MV-4-11 (cell line): ENCODE measurements at regions not wholly inside any gene's neighbourhood (a gene's known extent, or its start where the extent isn't known, plus 50 kb on each side); places are given as distances from the start of the nearest gene placed in this dataset.
A peak's percentile ranks its signal among the peaks of the same experiment; 100 is the strongest.
"Not testable (repeated sequence)": the region's sequence is repeated elsewhere in the genome, so short reads cannot be mapped to it uniquely, and the experiment has no call there.

Experiments used
- DNase-seq: peaks from one replicate; lab custom pipeline; 2025; lab: John Stamatoyannopoulos, UW

DNA sequence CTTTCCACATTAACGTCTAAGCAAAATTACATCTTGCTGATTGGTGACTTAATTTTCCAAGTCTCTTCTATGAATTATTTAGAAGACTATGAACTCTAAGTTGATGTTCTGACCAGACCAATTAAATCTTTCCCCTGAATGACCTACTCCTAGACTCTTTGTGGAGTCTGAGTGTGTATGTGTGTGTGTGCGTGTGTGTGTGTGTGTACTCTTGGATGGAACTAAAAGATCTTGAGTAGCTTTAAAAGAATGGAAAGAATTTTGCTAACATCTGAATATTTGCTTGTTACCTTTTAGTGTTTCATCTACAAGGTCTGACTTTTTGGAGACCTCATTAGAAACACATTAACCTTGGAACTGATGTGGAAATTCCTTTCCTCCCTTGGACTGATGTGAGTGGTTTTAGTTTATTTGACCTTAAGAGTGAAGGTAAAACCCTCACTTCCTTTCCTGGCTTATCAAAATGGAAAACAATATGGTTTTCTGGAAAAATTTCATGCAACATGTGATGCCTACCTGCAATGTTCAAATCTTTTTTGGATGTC lies 257.1 kb downstream of the GATA3 start:
- no peak for DNase-seq

DNA sequence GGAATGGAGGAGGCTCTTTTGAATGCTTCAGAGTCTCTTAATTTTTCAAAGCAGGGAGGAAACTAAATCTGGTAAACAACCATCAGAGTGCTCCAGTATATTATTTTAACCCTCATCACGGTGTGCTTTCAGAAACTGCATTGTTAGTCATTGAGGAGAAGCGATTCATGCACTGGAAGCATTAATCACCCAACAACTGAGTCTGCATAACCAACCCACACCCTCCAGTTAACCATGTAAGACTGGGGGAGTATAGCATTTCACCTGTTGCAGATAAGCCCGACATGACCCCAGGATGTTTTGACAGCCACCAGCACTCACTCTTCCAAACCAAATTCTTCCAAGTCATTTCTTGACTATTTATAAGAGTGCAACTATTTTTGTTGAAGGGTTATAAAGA lies 257.6 kb downstream of the GATA3 start:
- no peak for DNase-seq

DNA sequence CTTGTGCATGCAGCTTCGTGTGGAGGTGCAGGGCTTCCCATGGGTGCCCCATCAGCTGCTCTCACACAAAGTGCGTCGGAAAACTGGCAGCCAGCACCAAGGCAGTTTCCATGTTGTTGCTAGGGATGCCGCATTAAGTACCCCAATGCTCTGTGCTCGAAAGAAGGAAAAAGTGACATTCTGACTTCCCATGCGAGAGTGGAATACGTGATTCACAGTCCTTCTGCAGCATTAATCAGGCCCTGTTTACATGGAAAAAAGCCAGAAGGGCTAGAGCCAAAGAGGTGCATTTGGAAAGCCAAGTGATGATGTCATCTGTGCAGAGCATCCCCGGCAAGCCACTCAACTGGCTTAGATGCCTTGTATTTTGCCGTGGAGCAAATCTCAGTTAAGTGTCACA lies 258.3 kb downstream of the GATA3 start:
- DNase-seq = no peak

DNA sequence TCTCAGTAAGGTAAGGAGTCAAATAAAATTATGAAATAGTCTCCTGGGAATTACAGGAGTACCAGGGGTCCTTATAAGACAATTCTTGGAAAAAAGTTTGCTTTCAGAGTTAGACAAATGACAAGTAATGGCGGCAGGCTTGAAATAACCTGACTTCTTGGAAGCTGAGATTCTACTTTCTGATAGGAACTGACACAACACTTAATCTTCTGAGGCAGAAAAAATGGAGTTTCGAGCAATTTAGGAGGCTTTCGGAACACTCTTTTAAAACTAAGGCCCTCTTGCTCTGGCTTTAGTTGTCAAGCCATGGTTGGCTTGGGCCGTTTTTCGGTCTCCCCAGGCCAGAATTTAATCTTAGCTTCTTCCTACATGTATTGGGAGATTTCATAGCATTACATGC lies 260.0 kb downstream of the GATA3 start:
- no peak for DNase-seq

DNA sequence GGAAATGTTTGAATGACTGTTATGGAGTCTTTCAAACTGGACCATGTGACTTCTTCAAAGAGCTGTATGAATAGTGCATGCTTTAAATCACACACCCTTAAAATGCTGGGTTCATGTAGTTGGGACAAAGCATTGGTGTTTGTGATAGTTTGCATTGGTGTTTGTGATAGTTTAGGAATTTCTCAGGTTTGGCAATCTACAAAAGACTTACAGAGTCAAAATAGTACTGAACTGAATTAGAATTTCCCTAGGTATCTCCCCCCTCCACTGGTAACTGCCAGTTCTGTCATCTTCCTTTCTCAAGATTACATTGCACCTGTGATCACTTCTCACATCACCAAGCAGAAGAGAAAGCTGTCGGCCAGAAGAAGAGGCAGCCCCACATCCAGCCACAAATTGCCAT lies 261.1 kb downstream of the GATA3 start:
- DNase-seq = no peak

DNA sequence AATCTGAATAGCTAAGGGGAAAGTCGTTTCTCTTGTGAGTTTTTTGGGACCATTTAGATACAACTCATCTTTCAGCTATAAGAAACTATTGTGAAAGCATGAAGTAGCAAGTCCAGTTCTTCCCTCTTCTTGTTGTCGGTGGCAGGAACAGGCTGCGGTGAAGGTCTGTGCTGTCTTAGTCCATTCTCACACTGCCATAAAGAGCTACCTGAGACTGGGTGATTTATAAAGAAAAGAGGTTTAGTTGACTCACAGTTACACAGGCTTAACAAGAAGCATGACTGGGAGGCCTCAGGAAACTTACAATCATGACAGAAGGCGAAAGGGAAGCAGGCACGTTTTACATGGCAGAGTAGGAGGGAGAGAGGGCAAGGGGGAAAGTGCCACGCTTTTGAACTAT lies 261.8 kb downstream of the GATA3 start:
- no peak for DNase-seq

DNA sequence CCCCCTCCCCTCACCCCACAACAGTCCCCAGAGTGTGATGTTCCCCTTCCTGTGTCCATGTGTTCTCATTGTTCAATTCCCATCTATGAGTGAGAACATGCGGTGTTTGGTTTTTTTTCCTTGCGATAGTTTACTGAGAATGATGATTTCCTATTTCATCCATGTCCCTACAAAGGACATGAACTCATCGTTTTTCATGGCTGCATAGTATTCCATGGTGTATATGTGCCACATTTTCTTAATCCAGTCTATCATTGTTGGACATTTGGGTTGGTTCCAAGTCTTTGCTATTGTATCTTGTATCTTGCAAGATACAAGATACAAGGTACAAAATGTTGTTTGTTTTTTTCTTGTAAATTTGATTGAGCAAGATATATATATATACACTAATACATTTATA lies 263.9 kb downstream of the GATA3 start:
- DNase-seq = not testable (repeated sequence)

DNA sequence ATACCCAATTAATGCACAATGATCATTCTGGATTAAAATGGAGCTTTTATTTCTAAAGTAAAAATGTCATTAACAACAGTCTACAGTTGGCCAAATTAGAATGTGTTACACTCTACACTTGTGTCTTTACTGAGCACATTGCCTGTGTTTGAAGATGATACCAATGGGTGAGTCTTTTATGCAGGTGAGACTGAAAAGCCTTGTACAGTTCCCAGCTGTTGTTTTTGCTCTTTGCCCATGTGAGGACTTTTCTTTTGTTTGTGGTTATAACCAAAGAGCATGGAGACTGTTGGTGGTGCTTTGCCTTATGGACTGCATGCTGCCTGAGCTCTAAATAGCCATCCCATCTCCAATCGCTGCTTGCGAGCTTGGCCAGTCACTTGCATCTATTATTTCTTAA lies 264.5 kb downstream of the GATA3 start:
- DNase-seq = no peak

DNA sequence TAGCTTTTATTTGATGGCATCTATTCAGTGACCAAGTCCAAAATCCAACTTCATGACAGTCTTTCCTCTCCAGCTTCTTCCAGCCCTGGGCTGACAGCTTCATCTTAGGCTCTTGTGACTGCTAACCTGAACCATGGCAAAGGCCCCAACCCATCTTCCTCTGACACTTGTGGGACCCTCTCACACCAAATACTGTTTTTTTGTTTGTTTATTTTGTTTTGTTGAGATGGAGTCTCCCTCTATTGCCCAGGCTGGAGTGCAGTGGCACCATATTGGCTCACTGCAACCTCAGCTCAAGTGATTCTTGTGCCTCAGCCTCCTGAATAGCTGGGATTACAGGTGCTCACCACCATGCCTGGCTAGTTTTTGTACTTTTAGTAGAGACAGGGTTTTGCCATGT lies 265.2 kb downstream of the GATA3 start:
- no peak for DNase-seq

DNA sequence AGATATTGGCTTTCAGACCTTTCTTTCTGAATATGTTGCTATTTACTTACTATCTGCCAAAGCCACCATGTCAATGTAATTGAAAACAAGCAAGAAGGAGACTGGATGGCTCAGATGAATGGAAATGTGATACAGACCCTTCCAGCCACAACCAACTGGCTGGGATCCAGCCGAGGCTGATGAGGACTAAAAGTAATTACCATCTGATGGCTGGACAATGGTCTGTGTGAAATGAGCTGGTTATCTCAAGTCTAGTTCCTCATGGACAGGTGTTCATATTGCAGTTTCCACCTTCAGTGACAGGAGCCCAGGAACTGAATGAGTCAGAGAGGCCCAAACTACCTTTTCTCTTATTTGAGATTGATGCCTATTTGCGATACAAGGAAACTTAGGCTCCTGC lies 267.5 kb downstream of the GATA3 start:
- no peak for DNase-seq

DNA sequence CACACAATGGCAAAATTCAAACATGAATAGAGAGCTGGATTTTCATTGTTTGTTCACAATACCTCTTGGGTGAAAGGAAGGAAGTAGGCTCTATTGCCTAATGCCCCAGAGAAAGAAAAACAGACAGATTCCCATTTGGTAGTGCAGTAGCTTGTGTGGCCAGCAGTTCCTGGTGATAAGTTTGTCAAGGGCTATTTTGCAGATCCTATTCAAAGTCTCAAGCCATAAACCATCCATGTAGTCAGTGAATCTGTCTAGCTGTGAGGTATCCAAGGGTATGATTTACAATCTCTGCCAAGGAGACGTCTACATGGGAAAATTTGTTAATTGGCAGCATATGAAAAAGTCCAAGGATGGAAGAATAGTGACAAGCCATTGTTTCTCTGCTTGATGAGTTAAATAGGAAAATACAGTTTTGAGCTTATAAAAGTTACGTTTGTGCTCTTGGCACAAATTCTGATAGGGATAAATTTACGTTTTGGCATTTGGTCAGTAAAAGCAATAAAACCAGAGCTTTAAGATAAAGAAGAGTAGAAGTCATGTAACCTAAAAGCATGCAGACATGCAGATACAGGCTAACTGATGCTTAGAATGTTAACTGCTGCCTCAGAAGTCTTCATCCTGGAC lies 269.1 kb downstream of the GATA3 start:
- no peak for DNase-seq

DNA sequence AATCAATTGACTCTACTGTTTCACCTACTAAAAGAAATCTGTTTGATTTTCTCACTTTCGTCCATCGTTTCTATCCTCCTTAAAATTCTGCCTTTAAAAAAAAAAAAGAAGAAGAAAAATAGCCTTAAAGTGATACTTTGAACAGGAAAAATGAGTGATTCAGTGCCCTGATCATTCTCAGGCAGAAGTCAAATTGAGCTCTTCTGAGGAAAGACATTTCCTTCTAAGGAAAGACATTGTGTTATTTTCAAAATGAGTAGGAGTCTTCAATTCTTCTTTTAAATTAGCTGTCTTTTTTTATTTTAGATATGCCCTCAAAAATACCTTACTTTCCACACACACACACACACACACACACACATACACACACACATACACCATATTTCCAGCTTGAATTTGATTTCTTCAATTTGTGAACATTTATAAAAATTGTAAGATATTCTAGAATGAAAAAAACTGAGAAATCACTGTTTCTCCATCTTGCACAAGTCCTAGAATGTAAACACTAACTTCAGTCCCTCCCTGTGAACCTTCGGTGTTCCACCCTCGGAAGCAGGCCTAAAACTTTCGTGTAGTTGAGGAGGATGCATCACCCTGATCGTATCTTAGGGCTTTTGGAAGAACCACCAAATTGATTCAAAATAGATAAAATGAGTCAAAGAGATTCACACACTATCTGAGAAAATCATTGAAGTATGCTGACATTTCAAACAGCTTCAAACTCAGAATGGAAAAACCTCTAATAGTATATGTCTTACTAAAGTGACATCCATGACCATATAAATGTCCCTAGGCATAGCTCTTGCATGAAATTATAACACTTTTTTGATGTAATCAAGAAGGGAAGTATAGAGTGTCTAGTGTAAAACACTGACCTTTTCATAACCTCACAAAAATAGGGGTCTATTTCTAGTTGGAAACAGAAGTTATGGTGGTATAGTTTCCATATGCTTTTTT lies 270.8 kb downstream of the GATA3 start:
- DNase-seq = no peak

DNA sequence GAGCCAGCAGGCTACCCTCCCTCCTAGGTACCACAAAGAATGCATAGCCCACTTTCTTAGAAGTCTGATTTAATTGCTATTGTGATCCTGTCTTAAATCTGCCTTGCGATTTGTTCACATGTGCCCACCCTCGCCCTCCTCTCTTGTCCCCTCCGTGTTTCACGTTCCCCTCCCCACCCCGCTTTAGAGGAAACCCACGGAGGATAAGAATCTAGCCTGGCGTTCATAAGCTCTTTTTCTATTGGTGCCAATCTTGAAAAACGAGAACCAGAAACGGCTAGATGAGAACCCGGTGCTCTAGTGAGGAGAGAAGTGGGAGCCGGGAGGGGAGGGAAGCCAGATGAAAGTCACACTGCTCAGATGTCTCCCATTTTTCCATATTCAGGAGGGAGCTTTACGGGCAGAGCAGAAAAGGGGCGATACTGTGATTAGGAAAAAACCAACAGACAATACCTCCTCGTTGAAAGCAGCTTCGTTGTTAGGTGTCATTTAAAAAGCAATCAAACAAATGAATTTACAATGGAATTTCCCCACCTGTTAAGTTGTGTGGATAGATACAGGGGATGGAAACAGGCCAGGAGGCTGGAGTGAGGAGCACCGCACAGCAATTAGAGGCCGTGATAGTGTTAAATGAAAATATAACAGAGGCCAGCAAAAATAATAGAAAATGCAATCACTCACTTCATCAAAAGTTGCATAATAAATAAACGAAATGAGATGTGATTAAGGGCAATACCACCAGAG lies 272.1 kb downstream of the GATA3 start:
- no peak for DNase-seq

DNA sequence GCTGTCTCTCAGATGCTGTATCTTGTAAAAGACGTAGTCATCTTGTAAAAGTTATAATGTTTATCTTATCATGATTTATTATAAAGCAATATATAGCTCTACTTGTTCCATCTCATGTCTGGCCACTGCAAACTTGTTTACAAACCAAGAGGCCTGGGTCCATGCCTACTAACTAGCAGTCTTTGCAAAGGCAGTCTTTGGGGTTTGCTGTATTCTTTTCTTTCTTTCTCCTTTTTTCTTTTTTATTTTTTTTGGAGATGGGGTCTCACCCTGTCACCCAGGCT lies 272.6 kb downstream of the GATA3 start:
- DNase-seq = no peak

DNA sequence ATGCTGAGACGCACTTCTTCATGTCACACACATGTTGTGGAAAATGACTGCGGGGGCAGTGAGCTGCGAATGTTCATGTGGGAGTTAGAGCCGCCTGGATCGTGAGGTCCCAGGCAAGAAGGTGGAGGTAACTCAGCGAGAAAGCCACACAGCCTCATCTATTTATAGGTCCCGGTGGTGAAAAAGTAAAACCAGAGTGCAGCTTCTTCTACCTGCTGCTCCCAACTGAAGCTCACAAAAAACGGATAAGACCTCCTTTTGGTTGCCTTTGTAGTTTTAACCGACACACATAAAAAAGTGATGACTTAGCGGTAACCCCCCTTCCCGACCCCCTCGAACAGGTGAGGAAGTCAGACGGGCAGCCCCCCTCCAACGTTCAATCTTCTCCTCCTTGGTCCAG lies 276.9 kb downstream of the GATA3 start:
- no peak for DNase-seq

DNA sequence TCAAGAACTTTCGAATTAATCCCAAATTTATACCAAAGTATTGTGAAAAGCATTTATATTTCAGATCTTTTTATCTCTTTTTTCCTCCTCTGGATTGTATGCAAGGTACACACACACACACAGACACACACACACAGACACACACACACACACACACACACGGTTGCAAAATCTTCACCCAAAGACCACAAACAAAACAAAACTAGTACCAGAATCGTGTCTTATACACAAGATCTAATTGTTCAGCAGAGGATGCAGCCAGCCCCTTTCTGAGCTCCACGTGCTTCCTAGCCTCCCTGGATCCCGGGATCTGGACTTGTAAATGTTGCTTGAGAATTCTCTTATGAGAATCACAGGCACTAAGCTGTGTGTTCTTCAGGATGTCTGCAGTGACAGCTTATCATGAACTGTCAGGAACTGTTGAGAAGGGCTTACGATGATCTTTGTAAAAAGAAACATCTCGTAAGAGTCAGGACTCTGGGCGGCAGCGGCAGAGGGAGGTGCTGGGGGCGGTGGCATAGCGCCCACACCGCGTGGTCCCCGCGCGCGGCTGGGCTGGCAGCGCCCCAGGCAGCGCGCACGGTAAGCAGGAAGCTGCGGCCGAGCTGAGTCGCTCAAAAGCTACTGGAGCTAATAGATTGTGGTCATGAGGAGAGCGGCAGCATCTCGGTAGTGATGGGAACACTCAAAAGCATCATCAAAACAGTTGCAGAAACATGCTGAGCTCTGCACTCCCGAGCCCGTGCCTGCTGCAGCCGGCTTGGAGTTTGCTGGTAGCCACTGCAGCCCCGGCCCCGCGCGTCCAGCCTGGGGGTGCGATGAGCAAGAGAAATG lies 277.6 kb downstream of the GATA3 start:
- DNase-seq = peak; percentile 52

DNA sequence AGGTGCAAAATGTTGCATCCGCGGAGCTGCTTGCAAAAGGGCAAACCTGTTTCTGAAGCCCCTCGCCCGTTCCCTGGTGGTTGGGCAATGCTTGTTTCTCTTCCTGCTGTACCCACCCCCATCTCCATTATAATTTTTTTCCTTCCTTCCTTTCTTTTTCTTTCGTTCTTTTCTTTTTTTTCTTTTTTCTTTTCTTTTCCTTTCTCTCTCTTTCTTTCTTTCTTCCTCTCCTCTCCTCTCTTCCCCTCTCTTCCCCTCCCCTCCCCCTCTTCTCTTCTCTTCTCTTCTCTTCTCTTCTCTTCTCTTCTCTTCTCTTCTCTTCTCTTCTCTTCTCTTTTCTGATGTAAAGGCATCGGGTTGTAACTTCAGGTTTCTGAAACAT lies 278.2 kb downstream of the GATA3 start:
- no peak for DNase-seq

DNA sequence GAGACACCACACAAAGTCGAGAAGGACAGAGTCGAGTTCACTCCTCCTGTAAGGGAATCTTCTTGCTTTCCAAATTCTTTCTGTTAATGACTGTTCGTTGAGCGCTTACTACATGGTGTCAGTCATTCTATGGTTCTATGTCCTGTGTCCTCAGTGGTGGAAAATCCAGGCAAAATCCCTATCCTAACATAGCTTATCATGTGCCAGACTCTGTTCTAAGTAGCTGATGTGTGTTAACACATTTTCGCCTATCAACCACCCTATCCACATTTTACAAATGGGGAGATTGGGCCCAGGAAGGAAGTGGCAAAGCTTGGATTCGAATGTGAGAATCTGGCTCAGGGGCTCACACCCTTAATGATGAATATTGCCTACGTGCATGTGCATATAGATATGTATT lies 280.1 kb downstream of the GATA3 start:
- DNase-seq = no peak

DNA sequence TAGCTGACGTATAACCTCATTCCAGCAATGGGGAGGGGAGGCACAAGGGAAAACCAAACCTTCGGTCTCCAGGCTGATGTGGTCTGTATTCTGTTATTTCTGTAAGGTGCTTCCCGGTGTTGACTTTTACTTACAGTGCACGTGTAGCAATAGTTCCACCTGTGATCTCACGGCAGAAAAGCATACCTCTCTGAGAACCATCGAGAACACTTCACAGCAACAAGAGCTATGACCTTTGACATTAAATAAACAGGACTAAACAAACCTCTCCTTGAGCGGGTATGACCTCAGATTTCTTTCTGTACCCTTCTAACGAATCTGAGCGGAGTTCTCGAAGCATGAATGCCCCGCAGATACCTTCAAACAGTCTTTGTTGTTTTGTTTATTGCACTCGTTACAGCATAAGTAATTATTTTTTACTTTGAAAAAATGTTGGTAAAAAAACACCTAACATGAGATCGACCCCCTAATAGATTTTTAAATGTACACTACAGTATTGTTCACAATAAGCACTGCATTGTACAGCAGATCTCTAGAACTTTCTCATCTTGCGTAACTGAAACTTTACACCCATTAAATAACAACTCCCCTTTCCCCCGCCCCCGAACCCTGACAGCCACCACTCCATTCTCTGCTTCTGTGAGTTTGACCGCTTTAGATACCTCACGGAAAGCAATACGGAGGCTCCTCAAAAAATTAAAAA lies 282.3 kb downstream of the GATA3 start:
- DNase-seq = no peak

DNA sequence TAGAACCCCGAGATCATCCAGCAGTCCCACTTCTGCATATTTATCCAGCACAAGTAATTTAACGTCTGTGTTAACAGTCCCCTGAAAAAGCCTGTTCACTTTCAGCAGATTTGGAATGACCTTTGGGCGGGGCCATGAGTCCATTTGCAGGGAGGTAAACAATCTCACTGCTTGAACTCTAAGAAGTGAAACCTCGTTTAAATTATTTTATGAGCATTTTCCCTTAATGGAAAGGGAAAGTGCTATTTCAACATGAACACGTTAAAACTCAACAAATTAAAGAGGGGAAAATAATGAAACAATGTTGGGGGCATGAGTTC lies 282.8 kb downstream of the GATA3 start:
- DNase-seq = no peak

DNA sequence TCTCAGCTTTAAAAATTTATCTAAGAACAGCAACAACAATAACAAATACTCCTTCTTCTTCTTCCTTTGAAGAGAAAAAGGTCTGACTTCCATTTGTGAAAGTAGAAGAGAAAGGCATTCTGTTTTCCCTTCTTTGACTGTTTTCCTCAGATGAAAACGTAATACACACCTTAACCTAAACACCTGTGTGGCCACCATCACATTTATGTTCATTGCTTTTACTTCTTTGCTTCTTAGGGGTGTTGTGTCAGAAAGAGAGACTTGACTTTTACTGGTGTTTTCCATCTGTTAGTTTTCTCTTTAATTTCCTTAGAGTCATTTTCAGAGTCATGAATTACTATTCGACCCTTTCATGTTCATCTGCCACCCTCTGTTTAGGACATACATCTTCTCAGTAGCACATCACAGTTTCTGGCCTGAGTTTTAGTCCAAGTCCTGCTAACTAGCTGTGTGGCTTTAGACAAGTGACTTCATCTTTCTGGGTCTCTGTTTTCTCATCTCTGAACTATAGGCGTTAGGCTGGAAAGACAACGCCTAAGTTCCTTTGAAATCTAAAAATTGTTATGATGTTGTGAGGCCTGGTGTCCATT lies 283.8 kb downstream of the GATA3 start:
- DNase-seq = no peak
